ENCODE measurements at regions not wholly inside any gene's neighbourhood (a gene's known extent, or its start where the extent isn't known, plus 50 kb on each side); places are given as distances from the start of the nearest gene placed in this dataset.

GRCh38 chr22:22059291-22060002 is 76.9 kb upstream of the TOP3B start:
- no peak for TF ChIP-seq CTCF (IDR thresholded peaks at IDR 0.05)
- no peak for TF ChIP-seq POLR2A (IDR thresholded peaks at IDR 0.05)

Data from lower leg skin (tissue), 3 donors.